ENCODE measurements at regions not wholly inside any gene's neighbourhood (a gene's known extent, or its start where the extent isn't known, plus 50 kb on each side); places are given as distances from the start of the nearest gene placed in this dataset.
"Not testable (repeated sequence)": the region's sequence is repeated elsewhere in the genome, so short reads cannot be mapped to it uniquely, and the experiment has no call there.

DNA sequence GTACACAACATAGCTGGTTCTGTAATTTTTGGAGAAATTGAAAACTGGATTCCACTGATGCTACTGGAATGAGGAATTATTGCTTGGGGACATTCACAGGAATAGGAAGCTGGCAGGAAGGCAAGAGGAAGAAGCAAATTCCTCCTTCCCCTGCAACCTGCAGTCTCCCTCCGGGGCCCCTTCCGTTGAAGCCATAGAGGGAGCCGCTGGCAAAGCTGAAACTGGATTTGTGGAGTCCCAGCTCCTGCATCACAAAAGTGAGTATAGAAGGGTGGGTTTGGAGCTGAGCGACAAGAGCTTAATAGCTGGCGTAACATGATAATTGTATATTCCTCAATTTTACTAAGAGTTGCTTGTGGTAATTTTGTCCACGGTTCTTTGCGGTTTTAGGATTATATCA, 190.8 kb downstream of the ADRA2A start:
- no peak for DNase-seq

DNA sequence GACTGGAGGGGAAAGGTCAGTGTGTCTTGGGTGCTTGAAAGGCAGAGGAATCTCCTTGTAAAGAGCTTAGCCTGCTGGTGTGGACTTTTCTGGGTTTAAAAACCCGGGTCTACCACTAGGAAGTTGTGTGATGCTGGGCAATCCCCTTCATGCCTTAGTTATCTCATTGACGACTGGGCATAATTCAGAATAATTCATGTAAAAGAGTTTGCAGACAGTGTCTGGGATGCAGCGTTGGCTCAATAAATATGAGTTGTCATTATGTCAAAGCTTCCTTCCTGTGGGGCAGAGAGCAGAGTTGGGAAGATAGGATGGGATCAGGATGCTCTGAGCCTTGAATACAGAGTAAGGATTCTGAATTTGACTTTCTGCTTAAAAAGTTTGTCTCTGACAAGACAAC, 196.4 kb downstream of the ADRA2A start:
- DNase-seq = no peak

DNA sequence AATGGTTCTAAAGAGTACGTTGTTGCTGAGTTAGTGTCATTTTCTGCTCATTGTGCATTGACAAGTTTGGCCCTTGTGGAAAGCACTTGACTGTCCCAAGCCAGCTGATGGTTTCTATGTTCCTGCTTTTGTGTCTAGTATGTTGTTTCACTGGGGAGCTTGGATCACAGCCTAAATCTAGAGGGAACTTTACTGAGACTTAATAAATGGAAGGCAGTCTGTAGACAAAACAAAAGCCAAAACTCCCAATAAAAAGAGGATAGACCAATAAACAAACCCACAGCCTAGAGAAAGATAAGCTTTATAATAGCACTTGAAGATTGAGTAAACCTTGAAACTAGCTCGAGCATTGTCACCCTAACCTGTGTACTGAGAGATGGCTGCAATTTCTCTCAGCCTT, 196.8 kb downstream of the ADRA2A start:
- no peak for DNase-seq

DNA sequence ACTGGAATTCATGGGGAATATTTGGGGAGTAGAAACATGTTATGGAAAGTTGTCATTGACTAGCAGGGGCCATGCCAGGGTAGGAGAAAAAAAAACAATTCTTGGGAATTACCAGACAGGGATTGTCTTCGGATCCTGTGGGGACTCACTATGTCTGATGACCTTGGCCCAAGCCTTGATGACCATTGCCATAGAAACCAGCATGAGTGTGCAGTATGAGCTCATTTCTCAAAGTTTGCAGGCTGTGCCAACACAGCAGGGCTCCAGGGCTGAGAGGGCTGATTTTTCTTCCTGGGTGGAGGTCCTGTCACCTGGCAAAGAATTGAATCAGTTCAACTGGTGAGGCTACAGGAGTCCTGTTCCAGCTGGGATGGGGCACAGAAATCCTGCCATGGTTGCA, 198.3 kb downstream of the ADRA2A start:
- DNase-seq = no peak

- no peak for DNase-seq
Measured at GRCh38 chr10:111277661-111278060, 200.8 kb downstream of the ADRA2A start.

- no peak for DNase-seq
Measured at GRCh38 chr10:111278266-111278665, 201.4 kb downstream of the ADRA2A start.

DNA sequence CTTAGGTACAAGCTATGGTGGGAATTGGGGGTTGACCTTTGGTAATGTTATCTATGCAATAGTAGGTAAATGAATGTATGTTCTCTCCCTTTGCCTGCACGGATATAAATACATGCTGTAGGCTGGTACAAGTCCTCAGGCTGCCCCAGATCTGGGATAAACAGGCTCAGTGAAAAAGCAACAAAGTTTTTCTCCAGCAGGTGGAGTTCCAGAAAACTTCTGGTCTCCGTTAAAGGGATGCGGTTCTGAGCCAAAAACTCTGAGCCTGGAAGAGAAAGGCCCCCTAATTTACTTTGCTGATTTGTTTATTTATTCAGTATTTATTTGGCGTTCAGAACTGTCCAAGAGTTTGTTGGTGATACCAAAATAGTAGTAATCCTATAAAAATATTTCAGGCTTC, 204.7 kb downstream of the ADRA2A start:
- DNase-seq = no peak

GRCh38 chr10:111289461-111289860, 212.6 kb downstream of the ADRA2A start:
- no peak for DNase-seq

DNA sequence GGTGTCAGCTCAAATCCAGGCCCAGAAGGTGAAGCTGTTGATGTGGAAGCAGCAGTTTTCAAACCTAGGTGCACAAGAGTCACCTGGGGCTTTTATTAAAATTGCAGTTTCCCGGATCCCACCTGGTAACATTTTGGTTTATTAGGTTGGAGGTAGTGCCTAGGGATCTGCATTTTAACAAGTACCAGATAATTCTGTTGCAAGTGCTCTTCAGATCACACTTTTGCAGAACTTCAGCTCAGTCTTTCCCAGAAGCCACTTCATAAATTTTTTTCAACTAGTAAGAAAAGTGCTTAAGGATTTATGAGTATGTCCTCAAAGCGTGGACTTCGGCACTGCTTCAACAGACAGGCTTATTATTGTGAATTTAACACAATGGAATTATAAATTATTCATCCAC, 213.8 kb downstream of the ADRA2A start:
- no peak for DNase-seq

DNA sequence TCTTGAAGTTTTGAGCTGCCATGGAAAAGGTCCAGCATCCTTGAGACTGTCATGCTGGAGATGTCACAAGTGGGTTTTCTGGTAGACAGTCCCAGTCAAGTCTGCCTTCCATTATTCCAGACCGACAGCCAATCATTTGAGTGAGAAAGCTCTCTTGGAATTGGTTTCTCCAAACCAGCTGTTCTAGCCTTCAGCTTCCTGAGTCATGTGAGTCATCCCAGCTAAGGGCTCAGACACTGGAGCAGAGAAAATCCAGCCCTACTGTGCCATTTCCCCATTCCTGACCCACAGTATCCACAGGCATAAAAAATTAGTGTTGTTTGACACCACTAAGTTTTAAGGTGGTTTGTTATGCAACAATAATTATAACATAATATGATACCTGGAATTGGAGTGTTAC, 219.0 kb downstream of the ADRA2A start:
- DNase-seq = no peak

DNA sequence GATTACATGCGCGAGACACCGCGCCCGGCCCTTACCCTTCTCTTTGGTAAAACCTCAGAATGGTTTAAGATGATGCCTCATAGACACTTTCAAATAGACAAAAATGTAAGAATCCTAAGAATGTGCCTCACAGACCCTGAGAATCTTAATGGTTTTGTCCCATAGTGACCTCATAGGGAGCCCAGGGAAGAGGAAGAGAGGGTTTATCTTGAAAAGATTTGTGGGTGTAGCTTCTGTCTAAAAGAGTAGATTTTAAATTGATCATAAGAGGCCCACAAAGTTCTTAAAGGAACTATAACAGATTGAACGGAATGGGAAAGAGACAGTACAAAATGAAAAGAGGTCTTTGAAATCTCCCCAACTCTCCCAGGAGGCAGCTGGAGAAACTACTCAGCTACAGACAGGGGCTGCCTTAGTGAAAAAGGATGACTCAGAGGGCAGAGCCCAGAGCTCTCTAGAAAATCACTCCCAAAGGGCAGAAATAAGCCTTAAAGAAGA, 220.6 kb downstream of the ADRA2A start:
- no peak for DNase-seq

DNA sequence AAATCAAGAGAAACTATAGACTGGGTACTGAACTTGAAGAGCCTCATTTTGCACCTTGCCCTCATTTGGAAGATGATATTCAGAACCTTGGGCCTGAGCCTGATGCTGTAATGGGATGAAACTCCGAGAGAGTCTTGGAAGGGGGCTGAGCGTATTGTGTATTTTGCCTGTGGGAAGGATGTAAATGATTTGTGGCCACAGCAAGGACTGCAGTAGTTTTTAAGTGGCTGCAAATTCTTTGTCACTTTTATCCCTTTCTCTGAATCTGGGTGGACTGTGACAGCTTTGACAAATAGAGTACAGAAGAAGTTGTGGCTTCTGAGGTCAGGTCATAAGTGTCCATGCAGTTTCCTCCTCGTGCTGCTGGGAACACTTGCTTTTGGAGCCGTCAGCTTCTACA, 221.2 kb downstream of the ADRA2A start:
- DNase-seq = no peak

DNA sequence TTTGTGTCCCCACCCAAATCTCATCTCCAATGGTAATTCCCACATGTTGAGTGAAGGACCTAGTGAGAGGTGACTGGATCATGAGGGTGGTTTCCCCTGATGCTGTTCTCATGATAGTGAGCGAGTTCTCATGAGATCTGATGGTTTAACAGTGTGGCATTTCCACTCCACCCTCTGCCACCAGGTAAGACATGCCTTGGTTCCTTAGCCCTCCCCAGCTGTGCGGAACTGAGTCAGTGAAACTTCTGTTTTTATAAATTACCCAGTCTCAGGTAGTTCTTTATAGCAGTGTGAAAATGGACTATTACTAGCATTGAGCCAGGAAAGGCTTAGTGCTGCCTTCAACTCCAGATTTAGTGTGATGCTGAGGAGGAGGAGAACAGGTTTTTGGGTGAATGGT, 222.2 kb downstream of the ADRA2A start:
- DNase-seq = no peak

- DNase-seq = no peak
Measured at GRCh38 chr10:111303887-111304286, 227.1 kb downstream of the ADRA2A start.

DNA sequence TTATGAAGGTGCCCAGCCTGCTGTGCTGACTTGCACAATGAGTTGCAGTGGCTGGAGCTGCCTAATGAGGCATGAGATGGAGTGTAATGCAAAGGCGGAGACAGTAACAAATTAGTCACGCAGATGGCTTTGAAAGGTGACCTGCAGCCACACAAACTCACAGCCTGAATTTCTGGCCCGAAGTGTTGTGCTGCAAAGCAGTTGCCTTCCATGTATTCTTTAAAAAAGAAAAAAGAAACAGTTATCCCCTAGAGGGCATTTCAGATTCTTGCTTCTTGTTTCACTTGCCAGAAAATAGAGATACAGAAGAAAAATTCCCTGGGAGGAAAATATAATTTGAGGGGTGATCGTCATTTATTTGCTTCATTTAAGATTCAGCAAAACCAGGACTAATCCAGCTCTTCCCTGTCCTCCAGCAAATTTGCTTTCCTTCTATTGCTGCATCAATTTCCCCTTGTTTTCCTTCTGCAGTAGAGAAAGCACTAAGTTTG, 239.9 kb downstream of the ADRA2A start:
- DNase-seq = no peak

- no peak for DNase-seq
Measured at GRCh38 chr10:111319866-111320265, 243.0 kb downstream of the ADRA2A start.

DNA sequence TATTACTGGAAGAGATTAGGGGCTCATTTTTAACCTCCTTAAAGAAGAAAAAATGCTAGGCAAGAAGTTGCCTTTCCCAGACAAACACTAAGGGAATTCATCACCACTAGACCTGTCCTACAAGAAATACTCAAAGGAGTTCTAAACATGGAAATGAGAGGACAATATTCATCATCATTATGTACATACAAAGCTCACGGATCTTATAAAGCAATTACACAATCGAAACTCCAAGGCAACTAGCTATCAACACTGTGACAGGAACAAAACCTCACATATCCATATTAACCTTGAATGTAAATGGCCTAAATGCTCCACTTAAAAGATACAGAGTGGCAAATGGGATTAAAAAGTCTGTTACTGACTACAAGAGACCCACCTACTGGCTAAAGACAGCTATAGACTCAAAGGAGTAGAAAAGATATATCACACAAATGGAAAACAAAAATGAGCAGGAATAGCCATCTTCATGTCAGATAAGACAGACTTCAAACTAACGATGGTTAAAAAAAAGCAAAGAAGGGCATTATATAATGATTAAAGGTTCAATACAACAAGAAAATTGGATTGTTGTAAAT, 246.6 kb downstream of the ADRA2A start:
- no peak for DNase-seq

- not testable (repeated sequence) for DNase-seq
Measured at GRCh38 chr10:111332174-111332573, 255.3 kb downstream of the ADRA2A start.

- DNase-seq = no peak
Measured at GRCh38 chr10:111335826-111336225, 259.0 kb downstream of the ADRA2A start.

- DNase-seq = no peak
Measured at GRCh38 chr10:111338035-111338434, 261.2 kb downstream of the ADRA2A start.

DNA sequence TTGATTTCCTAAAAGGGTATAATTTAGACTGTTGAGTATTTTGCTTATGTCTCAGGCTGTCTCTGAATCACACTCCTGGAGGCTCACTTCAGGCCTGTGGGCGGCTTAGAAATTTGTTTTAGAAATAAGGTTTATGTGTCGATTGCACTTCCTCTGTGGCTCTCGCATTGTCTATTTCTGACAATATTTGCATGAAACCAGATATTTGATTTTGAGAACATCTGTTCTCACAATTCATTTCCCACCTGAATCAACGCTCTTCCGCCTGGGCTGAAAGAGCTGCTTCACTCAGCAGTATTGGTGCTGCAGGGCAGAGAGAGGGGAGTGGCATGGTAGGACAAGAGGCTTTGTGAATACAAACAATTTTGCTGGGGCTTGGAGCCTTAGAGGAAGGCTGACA, 262.0 kb downstream of the ADRA2A start:
- DNase-seq = no peak

GRCh38 chr10:111344804-111345203, 268.0 kb downstream of the ADRA2A start:
- no peak for DNase-seq

GRCh38 chr10:111347386-111348013, 270.7 kb downstream of the ADRA2A start:
- no peak for DNase-seq

DNA sequence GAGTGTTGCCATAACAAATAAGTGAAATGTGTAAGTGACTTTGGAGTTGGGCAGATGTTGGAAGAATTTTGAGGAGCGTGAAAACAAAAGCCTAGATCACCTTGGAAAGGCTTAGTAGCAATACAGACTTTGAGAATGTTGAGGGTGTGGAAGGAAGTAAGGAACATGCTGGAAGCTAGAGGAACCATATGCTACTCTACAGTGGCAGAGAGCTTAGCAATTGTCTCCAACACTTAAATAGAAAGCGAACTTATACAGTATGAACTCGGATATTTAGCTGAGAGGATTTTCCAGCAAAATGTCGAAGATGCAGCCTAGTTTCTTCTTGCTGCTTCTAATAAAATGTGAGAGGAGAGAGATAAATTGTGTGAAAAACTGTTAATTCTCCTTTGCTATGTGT, 271.2 kb downstream of the ADRA2A start:
- no peak for DNase-seq

- no peak for DNase-seq
Measured at GRCh38 chr10:111354859-111355258, 278.0 kb downstream of the ADRA2A start.
